ENCODE measurements at regions not wholly inside any gene's neighbourhood (a gene's known extent, or its start where the extent isn't known, plus 50 kb on each side); places are given as distances from the start of the nearest gene placed in this dataset.

DNA sequence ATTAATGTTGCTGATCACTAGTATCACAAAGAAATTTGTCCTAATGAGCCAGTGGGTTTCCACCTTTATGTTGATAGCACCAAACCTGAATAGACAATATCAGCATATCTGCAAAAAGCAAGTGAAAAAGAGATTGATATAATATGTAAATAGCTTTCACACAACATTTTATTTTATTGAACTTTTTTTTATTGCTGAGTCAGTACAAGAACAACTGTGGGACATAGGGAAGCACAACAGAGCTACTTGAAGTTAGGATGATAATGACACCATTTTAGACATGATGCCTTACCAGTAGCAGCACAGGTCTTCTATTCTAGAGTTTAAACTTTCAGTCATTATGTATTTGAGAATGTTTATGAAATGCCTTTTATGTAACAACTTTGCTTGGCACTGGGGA, 554.1 kb upstream of the SETBP1 start:
- TF ChIP-seq, protein P1, sequence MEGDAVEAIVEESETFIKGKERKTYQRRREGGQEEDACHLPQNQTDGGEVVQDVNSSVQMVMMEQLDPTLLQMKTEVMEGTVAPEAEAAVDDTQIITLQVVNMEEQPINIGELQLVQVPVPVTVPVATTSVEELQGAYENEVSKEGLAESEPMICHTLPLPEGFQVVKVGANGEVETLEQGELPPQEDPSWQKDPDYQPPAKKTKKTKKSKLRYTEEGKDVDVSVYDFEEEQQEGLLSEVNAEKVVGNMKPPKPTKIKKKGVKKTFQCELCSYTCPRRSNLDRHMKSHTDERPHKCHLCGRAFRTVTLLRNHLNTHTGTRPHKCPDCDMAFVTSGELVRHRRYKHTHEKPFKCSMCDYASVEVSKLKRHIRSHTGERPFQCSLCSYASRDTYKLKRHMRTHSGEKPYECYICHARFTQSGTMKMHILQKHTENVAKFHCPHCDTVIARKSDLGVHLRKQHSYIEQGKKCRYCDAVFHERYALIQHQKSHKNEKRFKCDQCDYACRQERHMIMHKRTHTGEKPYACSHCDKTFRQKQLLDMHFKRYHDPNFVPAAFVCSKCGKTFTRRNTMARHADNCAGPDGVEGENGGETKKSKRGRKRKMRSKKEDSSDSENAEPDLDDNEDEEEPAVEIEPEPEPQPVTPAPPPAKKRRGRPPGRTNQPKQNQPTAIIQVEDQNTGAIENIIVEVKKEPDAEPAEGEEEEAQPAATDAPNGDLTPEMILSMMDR (IDR thresholded peaks at IDR 0.05; ENCODE audit: insufficient read depth, low read length): no peak
- TF ChIP-seq POLR2AphosphoS5 (IDR thresholded peaks at IDR 0.05; ENCODE audit: low read depth) (no peak), GABPA (IDR thresholded peaks at IDR 0.05; ENCODE audit: low read depth) (no peak)
- TF ChIP-seq, protein P2, sequence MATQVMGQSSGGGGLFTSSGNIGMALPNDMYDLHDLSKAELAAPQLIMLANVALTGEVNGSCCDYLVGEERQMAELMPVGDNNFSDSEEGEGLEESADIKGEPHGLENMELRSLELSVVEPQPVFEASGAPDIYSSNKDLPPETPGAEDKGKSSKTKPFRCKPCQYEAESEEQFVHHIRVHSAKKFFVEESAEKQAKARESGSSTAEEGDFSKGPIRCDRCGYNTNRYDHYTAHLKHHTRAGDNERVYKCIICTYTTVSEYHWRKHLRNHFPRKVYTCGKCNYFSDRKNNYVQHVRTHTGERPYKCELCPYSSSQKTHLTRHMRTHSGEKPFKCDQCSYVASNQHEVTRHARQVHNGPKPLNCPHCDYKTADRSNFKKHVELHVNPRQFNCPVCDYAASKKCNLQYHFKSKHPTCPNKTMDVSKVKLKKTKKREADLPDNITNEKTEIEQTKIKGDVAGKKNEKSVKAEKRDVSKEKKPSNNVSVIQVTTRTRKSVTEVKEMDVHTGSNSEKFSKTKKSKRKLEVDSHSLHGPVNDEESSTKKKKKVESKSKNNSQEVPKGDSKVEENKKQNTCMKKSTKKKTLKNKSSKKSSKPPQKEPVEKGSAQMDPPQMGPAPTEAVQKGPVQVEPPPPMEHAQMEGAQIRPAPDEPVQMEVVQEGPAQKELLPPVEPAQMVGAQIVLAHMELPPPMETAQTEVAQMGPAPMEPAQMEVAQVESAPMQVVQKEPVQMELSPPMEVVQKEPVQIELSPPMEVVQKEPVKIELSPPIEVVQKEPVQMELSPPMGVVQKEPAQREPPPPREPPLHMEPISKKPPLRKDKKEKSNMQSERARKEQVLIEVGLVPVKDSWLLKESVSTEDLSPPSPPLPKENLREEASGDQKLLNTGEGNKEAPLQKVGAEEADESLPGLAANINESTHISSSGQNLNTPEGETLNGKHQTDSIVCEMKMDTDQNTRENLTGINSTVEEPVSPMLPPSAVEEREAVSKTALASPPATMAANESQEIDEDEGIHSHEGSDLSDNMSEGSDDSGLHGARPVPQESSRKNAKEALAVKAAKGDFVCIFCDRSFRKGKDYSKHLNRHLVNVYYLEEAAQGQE (IDR thresholded peaks at IDR 0.05; ENCODE audit: insufficient replicate concordance, low read depth): no peak

All from HL-60 (cell line).